ENCODE measurements at regions not wholly inside any gene's neighbourhood (a gene's known extent, or its start where the extent isn't known, plus 50 kb on each side); places are given as distances from the start of the nearest gene placed in this dataset.

- no peak for TF ChIP-seq CTCF (IDR thresholded peaks at IDR 0.05)
- no peak for TF ChIP-seq POLR2A (IDR thresholded peaks at IDR 0.05)
These were observed 441.9 kb downstream of the ARHGEF28 start for GRCh38 chr5:74067748-74068541.

Data from testis (tissue), 2 donors.